Activated CD4-positive, alpha-beta T cell treated with anti-CD3 and anti-CD28 coated beads, Interleukin-2, Interleukin-6, amounts not matched to agents 100 ng/mL and 50 ng/mL, durations not matched to agents 16 hours and 8 hours (primary cell): ENCODE measurements at regions not wholly inside any gene's neighbourhood (a gene's known extent, or its start where the extent isn't known, plus 50 kb on each side); places are given as distances from the start of the nearest gene placed in this dataset.

ENCODE experiments used
- DNase-seq: peaks from one replicate; pipeline ENCODE4 v3.0.0-alpha.2; 2020

- DNase-seq = no peak
Observed at GRCh38 chr5:34488984-34489383, 167.1 kb upstream of the RAI14 start.

DNA sequence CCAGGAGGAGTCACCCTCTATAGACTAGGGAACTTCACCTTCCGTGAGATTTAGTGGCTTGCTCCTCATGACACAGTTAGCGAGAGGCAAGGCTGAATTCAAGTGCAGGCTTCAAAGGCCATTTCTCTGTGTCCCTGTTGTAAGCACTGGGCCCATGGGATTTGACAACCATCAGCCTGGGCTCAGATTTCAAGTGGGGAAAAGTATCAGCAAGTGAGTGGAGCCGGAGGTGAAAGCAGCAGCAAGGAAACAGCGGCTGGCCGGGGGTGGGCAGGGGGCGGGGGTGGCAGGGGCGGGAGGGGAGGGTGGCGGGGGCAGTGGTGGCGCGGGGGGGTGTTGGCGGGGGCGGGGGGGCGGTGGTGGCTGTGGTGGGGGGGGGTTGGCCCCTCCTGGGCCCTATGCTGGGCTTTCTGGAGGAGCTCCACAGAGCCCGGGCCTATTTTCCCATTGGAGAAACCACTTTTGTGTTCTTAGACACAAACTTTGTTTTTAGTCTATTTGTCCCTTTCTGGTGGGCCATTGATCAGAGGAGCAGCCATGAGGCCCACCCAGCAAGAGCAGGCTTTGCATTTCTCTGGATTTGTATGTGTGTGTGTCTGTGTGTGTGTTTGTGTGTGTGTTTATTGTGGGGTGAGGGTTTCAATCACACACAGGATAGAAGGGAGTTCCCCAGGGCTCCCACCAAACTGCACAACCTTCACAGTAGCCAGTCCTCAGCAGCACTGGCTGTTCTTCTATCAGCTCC lies 165.4 kb upstream of the RAI14 start:
- DNase-seq = no peak

- no peak for DNase-seq
Observed at GRCh38 chr5:34491251-34491620, 164.9 kb upstream of the RAI14 start.

- DNase-seq = no peak
Observed at GRCh38 chr5:34494111-34494755, 161.9 kb upstream of the RAI14 start.

DNA sequence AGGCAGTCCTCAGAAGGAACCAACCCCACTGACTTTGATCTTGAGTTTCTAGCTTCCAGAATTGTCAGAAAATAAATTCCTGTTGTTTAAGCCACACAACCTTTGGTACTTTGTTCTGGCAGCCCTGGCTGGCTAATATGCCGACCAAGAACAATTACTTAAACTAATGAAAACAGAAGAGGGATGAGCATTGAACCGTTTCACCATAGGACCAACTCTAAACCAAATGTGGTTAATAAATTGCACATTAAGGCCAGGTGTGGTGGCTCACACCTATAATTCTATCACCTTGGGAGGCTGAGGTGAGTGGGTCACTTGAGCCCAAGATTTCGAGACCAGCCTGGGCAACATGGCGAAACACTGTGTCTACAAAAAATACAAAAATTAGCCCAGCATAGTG lies 160.9 kb upstream of the RAI14 start:
- DNase-seq = no peak

GRCh38 chr5:34496260-34496691 lies 159.9 kb upstream of the RAI14 start:
- DNase-seq = no peak

- no peak for DNase-seq
Observed at GRCh38 chr5:34496701-34497469, 159.2 kb upstream of the RAI14 start.

- no peak for DNase-seq
Observed at GRCh38 chr5:34497470-34497808, 158.7 kb upstream of the RAI14 start.

GRCh38 chr5:34498572-34498971 lies 157.6 kb upstream of the RAI14 start:
- DNase-seq = no peak

DNA sequence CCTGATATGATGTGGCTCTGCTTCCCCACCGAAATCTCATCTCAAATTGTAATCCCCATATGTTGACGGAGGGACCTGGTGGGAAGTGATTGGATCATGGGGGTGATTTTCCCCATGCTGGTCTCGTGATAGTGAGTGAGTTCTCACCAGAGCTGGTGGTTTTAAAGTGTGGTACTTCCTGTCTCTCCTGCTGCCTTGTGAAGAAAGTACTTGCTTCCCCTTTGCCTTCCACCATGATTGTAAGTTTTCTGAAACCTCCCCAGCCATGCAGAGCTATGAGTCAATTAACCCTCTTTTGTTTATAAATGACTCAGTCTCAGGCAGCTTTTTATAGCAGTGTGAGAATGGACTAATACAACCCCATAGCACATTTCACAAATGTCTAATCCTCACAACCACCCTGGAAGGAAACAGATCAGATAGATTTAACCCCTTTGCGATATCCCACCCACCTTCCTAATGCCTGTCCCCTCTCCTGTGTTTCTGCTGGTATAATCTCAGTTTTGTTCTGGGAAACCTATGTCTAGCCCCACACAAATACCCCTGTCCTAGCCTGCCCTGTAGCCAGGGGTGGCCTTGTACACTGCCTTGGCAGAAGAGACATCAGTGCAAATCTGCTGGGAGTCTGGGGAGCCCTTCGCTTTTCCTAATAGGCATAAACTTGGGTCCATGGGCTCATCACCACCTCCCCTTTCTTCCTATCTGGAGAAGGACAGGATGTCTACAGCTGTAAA lies 157.0 kb upstream of the RAI14 start:
- DNase-seq = peak; percentile 86

GRCh38 chr5:34500236-34500847 lies 155.8 kb upstream of the RAI14 start:
- DNase-seq = no peak

DNA sequence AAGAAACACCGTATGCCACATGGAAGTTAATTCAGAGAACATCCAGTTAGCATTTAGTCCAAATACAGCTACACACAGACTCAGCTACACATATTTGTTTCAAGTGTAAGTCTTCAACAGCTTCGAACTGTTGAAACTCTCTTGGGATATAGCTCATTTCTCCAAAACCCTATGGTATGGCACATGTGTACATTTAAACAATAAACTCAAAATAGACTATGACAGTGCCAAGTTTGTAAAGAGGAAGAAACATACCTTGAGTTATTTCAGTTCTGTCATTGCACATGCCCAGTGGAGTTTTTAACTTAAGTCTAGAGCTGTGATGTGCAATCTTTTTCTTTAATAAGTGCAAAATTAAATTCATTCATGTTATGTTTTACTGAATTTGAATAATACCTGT lies 155.1 kb upstream of the RAI14 start:
- no peak for DNase-seq

DNA sequence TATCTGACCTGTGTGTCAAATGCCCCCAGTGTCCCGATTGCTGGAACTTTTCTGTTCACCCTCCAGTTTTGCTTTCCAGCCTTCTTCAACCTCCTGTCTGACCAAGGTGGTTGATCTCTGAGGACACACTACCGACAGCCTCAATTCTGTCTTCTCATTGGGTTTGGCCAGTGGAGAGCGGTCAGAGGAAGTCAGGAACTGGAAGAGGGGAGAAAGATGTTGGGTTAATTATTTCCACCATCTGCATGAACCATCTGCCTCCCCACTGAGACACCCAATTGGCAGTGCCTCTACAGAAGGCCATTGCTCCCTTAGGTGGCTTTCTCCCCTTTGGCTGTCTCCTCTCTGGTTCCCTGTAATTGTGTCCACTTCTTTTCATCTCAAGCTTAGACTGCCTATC lies 154.3 kb upstream of the RAI14 start:
- DNase-seq = no peak

GRCh38 chr5:34502581-34502980 lies 153.5 kb upstream of the RAI14 start:
- no peak for DNase-seq

GRCh38 chr5:34503379-34504253 lies 152.5 kb upstream of the RAI14 start:
- no peak for DNase-seq

- no peak for DNase-seq
Observed at GRCh38 chr5:34504967-34505366, 151.2 kb upstream of the RAI14 start.

GRCh38 chr5:34505731-34506130 lies 150.4 kb upstream of the RAI14 start:
- no peak for DNase-seq

DNA sequence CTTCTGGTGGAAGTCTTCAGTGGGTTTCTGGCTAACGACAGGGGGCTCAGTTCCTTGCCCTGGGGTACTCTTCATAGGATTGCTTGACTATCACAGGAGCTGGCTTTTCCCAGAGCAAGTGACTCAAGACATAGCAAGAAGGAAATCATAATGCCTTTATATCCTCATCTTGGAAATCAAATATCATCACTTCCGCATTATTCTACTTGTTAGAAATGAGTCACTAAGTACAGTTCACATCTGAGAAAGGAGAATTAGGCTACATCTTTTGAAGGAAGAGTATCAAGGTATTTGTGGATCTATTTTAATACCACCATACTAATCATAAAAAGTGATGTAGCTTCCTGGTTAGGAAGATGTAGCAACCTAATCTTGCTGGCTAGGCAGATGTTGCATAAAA lies 148.2 kb upstream of the RAI14 start:
- no peak for DNase-seq

- no peak for DNase-seq
Observed at GRCh38 chr5:34509392-34509791, 146.7 kb upstream of the RAI14 start.

DNA sequence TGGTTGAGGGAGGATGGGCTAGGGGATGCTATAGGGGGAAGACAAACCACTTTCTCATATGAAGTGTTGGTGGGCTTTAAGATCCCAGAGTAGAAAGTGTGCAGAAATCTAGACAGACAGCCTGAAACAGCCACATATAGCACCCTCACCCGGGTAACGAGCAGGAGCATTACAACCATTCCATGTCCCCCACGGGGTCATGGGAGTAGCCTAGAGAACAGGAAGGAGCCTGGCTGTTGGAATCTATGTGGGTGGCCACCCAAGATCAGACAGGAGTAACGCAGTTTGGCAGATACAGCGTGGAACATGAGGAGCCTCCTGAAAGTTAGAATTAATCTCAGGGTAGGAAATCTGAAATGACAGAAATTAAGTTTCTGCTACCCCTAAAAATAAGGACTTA lies 146.1 kb upstream of the RAI14 start:
- no peak for DNase-seq

DNA sequence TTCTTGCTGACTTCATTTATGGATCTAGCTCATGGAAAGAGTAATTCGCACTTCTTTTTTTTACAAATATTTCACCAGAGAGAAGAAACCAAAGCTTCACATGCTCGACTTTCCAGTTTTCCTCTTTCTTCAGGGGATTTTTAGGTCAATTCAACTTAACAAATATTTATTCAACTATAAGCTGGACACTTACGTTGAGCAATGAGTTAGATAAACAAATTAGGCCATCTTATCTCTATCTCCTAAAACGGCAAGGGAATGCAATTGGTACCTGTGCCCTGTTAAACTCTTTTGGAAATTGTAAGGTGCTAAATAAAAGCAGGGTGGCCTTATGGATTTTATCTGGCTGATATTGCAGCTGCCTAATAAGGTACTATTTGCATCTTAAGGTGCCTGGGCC lies 145.1 kb upstream of the RAI14 start:
- no peak for DNase-seq

DNA sequence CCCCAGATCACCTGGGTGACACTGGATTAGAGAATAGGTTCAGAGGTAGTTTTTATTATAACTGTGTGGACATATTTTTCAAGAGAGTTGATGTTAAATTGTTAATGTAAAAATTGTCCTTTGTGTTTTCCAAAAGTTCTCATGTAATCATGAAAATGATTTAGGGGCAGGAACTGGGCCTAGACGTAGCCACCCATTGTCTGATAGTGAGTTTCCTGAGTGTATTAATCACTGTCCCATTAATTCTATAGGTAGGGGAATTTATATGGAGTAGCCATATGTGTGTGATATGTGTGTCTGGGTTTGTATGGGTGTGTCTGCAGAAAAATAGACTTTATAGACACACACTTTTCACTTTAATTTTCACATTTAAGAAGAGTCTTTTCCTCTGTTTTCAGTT lies 144.6 kb upstream of the RAI14 start:
- DNase-seq = no peak
